Skeletal muscle tissue (tissue), 3 donors: ENCODE measurements at regions not wholly inside any gene's neighbourhood (a gene's known extent, or its start where the extent isn't known, plus 50 kb on each side); places are given as distances from the start of the nearest gene placed in this dataset.

Experiments used
- H3K27ac ChIP-seq: one replicate; pipeline ENCODE4 v1.7.0; 2013; ENCODE audit warnings: mild to moderate bottlenecking, low read depth, low read length, inconsistent platforms
- H3K27me3 ChIP-seq, 3 donors: one replicate each; pipeline ENCODE4 v1.7.0; 2013; ENCODE audit warnings: low read length in 3 of 3; ENCODE audit not compliant: control insufficient read depth in 3 of 3, insufficient read depth in 3 of 3
- H3K36me3 ChIP-seq, 3 donors: one replicate each; pipeline ENCODE4 v1.7.0; 2013; ENCODE audit warnings: low read length in 3 of 3; ENCODE audit not compliant: control insufficient read depth in 3 of 3, insufficient read depth in 3 of 3
- H3K4me1 ChIP-seq, 3 donors: one replicate each; pipeline ENCODE4 v1.7.0; 2013; ENCODE audit warnings: low read length in 3 of 3, mild to moderate bottlenecking in 3 of 3; ENCODE audit not compliant: control insufficient read depth in 3 of 3, insufficient read depth in 3 of 3
- H3K4me3 ChIP-seq, 3 donors: one replicate each; pipeline ENCODE4 v1.7.0; 2013; ENCODE audit warnings: low read length in 3 of 3
- H3K9ac ChIP-seq, 3 donors: one replicate each; pipeline ENCODE4 v1.7.0; 2013; ENCODE audit warnings: low read length in 3 of 3, mild to moderate bottlenecking in 3 of 3, moderate library complexity in 2 of 3, low read depth in 1 of 3
- H3K9me3 ChIP-seq, 3 donors: one replicate each; pipeline ENCODE4 v1.7.0; 2013; ENCODE audit warnings: low read length in 3 of 3; ENCODE audit not compliant: control insufficient read depth in 3 of 3
- donor health status: Osteomylitis.

GRCh38 chr6:41455410-41455809 lies 90.8 kb upstream of the FOXP4 start:
- Histone ChIP-seq H3K4me3 (no peak overlapping the region), H3K36me3 (no peaks in the 10 kb centered on the region), H3K9ac (no peak overlapping the region), H3K27me3 (peaks cover 3 to 5% (median 5%) of the 10 kb centered on the region in 3 donors), H3K27ac (no peak overlapping the region), H3K4me1 (peaks cover 19 to 34% (median 23%) of the 10 kb centered on the region in 3 donors), H3K9me3 (no peaks in the 10 kb centered on the region)

GRCh38 chr6:41455818-41456217 lies 90.4 kb upstream of the FOXP4 start:
- H3K36me3 ChIP-seq, result no peaks in the 10 kb centered on the region
- no peak overlapping the region for H3K4me3 ChIP-seq
- H3K27me3 ChIP-seq, result peaks cover 3 to 5% (median 5%) of the 10 kb centered on the region in 3 donors
- H3K4me1 ChIP-seq, result peaks cover 15 to 30% (median 19%) of the 10 kb centered on the region in 3 donors
- no peaks in the 10 kb centered on the region for H3K9me3 ChIP-seq
- H3K27ac ChIP-seq, result no peak overlapping the region
- no peak overlapping the region for H3K9ac ChIP-seq

GRCh38 chr6:41457303-41457670 lies 88.9 kb upstream of the FOXP4 start:
- no peak overlapping the region for H3K27ac ChIP-seq
- H3K9ac ChIP-seq, result no peak overlapping the region
- peaks cover 1 to 15% (median 5%) of the 10 kb centered on the region in 3 donors for H3K4me1 ChIP-seq
- no peaks in the 10 kb centered on the region for H3K9me3 ChIP-seq
- H3K27me3 ChIP-seq, result peaks cover 3 to 5% (median 5%) of the 10 kb centered on the region in 3 donors
- H3K36me3 ChIP-seq, result no peaks in the 10 kb centered on the region
- no peak overlapping the region for H3K4me3 ChIP-seq

- Histone ChIP-seq H3K27ac (no peak overlapping the region), H3K4me3 (no peak overlapping the region), H3K36me3 (no peaks in the 10 kb centered on the region), H3K9me3 (no peaks in the 10 kb centered on the region), H3K4me1 (no peaks in the 10 kb centered on the region), H3K9ac (no peak overlapping the region), H3K27me3 (peaks cover 3 to 5% (median 5%) of the 10 kb centered on the region in 3 donors)
These were observed 86.4 kb upstream of the FOXP4 start for GRCh38 chr6:41459738-41460137.

- H3K9ac ChIP-seq, result no peak overlapping the region
- no peak overlapping the region for H3K4me3 ChIP-seq
These were observed 85.3 kb upstream of the FOXP4 start for GRCh38 chr6:41460742-41461336.

GRCh38 chr6:41462033-41462432 lies 84.1 kb upstream of the FOXP4 start:
- no peak overlapping the region for H3K27ac ChIP-seq
- no peaks in the 10 kb centered on the region for H3K4me1 ChIP-seq
- H3K4me3 ChIP-seq, result no peak overlapping the region

More at GRCh38 chr6:41460742-41461336, 85.3 kb upstream of the FOXP4 start:
- Histone ChIP-seq H3K27me3 (peaks cover 0 to 9% (median 5%) of the 10 kb centered on the region in 3 donors), H3K4me1 (no peaks in the 10 kb centered on the region), H3K27ac (no peak overlapping the region), H3K9me3 (no peaks in the 10 kb centered on the region), H3K36me3 (no peaks in the 10 kb centered on the region)

GRCh38 chr6:41463062-41463930 lies 82.9 kb upstream of the FOXP4 start:
- H3K9me3 ChIP-seq, result no peaks in the 10 kb centered on the region
- no peaks in the 10 kb centered on the region for H3K36me3 ChIP-seq
- no peak overlapping the region for H3K9ac ChIP-seq
- no peak overlapping the region for H3K27ac ChIP-seq
- H3K27me3 ChIP-seq, result peaks cover 5 to 12% (median 6%) of the 10 kb centered on the region in 3 donors
- H3K4me3 ChIP-seq, result no peak overlapping the region
- H3K4me1 ChIP-seq, result no peaks in the 10 kb centered on the region

More at GRCh38 chr6:41462033-41462432, 84.1 kb upstream of the FOXP4 start:
- H3K36me3 ChIP-seq, result no peaks in the 10 kb centered on the region
- H3K27me3 ChIP-seq, result peaks cover 0 to 9% (median 7%) of the 10 kb centered on the region in 3 donors
- no peak overlapping the region for H3K9ac ChIP-seq
- H3K9me3 ChIP-seq, result no peaks in the 10 kb centered on the region

- H3K36me3 ChIP-seq, result no peaks in the 10 kb centered on the region
- H3K4me3 ChIP-seq, result no peak overlapping the region
- H3K4me1 ChIP-seq, result no peaks in the 10 kb centered on the region
- H3K27me3 ChIP-seq, result peaks cover 5 to 17% (median 12%) of the 10 kb centered on the region in 3 donors
- H3K27ac ChIP-seq, result no peak overlapping the region
- no peak overlapping the region for H3K9ac ChIP-seq
- H3K9me3 ChIP-seq, result no peaks in the 10 kb centered on the region
These were observed 82.2 kb upstream of the FOXP4 start for GRCh38 chr6:41464019-41464418.

- H3K27ac ChIP-seq, result no peak overlapping the region
- H3K4me3 ChIP-seq, result no peak overlapping the region
- no peaks in the 10 kb centered on the region for H3K4me1 ChIP-seq
- peaks cover 5 to 18% (median 15%) of the 10 kb centered on the region in 3 donors for H3K27me3 ChIP-seq
- no peak overlapping the region for H3K9ac ChIP-seq
- H3K36me3 ChIP-seq, result no peaks in the 10 kb centered on the region
- no peaks in the 10 kb centered on the region for H3K9me3 ChIP-seq
These were observed 81.7 kb upstream of the FOXP4 start for GRCh38 chr6:41464481-41464880.

- H3K36me3 ChIP-seq, result no peaks in the 10 kb centered on the region
- H3K27ac ChIP-seq, result no peak overlapping the region
- peaks cover 23 to 34% (median 31%) of the 10 kb centered on the region in 3 donors for H3K27me3 ChIP-seq
- H3K9ac ChIP-seq, result no peak overlapping the region
- peaks cover 0 to 1% (median 0%) of the 10 kb centered on the region in 3 donors for H3K4me1 ChIP-seq
- no peaks in the 10 kb centered on the region for H3K9me3 ChIP-seq
- H3K4me3 ChIP-seq, result no peak overlapping the region
These were observed 79.7 kb upstream of the FOXP4 start for GRCh38 chr6:41466437-41466990.
